Heart left ventricle (tissue), 16 donors: ENCODE measurements at regions not wholly inside any gene's neighbourhood (a gene's known extent, or its start where the extent isn't known, plus 50 kb on each side); places are given as distances from the start of the nearest gene placed in this dataset.

ENCODE experiments used
- ATAC-seq, 4 donors: fragments of 200-7000 bp; cut with Tn5 transposase; one replicate each; pipeline ENCODE4 v1.9.1; 2020 to 2022; ENCODE audit warnings: moderate library complexity in 4 of 4, mild to moderate bottlenecking in 3 of 4, moderate number of reproducible peaks in 1 of 4
- DNase-seq, 5 donors: peaks; one replicate each; pipeline ENCODE4 v3.0.0-alpha.2; 2020
- H3K27ac ChIP-seq, 12 donors: fragments of 200-600 bp; sonication (generic) in 4 of 12; one replicate each; pipeline versions ENCODE4 v1.5.0 to v1.8.0; 2016 to 2022; ENCODE audit warnings: mild to moderate bottlenecking in 2 of 12
- H3K27me3 ChIP-seq, 9 donors: fragments of 200-600 bp; sonication (generic) in 2 of 9; one replicate each; pipeline versions ENCODE4 v1.5.1 to v1.8.0; 2016 to 2022; ENCODE audit warnings: mild to moderate bottlenecking in 3 of 9
- H3K36me3 ChIP-seq, 9 donors: fragments of 200-600 bp; sonication (generic) in 2 of 9; one replicate each; pipeline versions ENCODE4 v1.5.0 to v1.8.0; 2018 to 2022; ENCODE audit warnings: mild to moderate bottlenecking in 2 of 9
- H3K4me1 ChIP-seq, 12 donors: fragments of 200-600 bp; sonication (generic) in 4 of 12; one replicate each; pipeline versions ENCODE4 v1.5.0 to v1.8.0; 2016 to 2022; ENCODE audit warnings: mild to moderate bottlenecking in 3 of 12
- H3K4me3 ChIP-seq, 12 donors: fragments of 200-600 bp; sonication (generic) in 4 of 12; one replicate each; pipeline versions ENCODE4 v1.5.0 to v1.8.0; 2017 to 2022; ENCODE audit warnings: mild to moderate bottlenecking in 9 of 12, moderate library complexity in 4 of 12
- H3K9me3 ChIP-seq, 12 donors: fragments of 200-600 bp; sonication (generic) in 4 of 12; one replicate each; pipeline versions ENCODE4 v1.5.0 to v1.8.0; 2016 to 2022; ENCODE audit warnings: mild to moderate bottlenecking in 1 of 12
- POLR2A ChIP-seq, 2 donors: fragments of 450-650 bp; IDR thresholded peaks; one replicate each; pipeline ENCODE4 v1.6.1; 2017; ENCODE audit warnings: antibody characterized with exemption in 2 of 2, mild to moderate bottlenecking in 2 of 2, moderate library complexity in 2 of 2
- WGBS, 4 donors: extraction: QIAGEN DNeasy Blood & Tissue Kit in 2 of 4; methylation state at CpG; one replicate each; pipeline versions ENCODE4 v1.1.5 to v1.1.7; 2013 to 2018; 5-methylcytosine and 5-hydroxymethylcytosine counted together
- intact Hi-C, 10 donors: fragments of 100-400 bp; cut with DNase I; formaldehyde crosslinking; loops; one replicate each; pipeline versions ENCODE4 v1.11.1 to v1.14.2; 2022
- TF ChIP-seq, protein P1 (sequence below), 12 donors: fragments of 200-600 bp; sonication (generic) in 4 of 12; IDR thresholded peaks; one replicate each; pipeline versions ENCODE4 v1.5.0 to v1.8.0; 2018 to 2022; ENCODE audit warnings: antibody characterized with exemption in 12 of 12, mild to moderate bottlenecking in 5 of 12
- donor health status: ischemic (EF 13 %, LVEDD 7.1; RV severe dilation, severe dysfunction).
- donor health status: healthy with polysubstance abuse.
- donor health status: DM: no; HTN: yes; CAD: no.
- donor health status: DM: no; HTN: no; CAD: no.
- donor health status: ischemic (EF 25% LVEDD 6.9; RV normal size, moderate dysfunction).
- donor health status: ischemic (EF 25% LVEDD 5.7; RV mildly dilated, moderate dysfunction).
- donor health status: healthy.
- donor health status: DM: yes; HTN: yes; CAD: no.
- donor health status: ischemic (EF 35%, LVEDD 5.7; RV mildly dilated, moderate dysfunction).
- donor health status: nonischemic (EF 11% LVEDD 7.7; RV severe dilation, severe dysfunction).
- donor health status: DM: yes; HTN: yes; CAD: no.
- donor health status: PGD.
- donor health status: ischemic (EF 29% LVEDD 5.4; RV normal size, mild dysfunction).
- donor health status: nonischemic (EF 23%, LVEDD 6.1; RV moderate dilation, normal function).

DNA sequence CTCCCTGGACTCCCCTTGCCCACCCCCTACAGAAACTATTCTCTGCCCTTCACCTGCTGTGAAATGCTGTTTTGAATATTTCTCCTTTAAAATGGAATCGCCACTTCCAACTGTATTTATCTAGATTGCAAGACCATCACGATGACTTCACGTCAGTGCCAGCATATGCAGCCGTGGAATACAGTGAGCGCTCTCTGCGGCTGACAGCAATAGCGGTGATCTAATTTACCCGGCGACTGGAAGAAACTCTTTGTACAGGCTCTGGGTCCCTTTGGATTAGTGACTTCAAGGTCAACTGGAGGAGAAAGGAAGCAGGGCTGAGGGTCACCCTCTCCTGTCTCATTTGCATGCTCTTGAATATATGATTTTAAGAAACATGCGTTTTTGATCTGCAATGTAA is 192.0 kb downstream of the IRX1 start:
- intact Hi-C loops, result no loop called here
- ATAC-seq (no peak), DNase-seq (no peak)
- Histone ChIP-seq H3K4me1 (no peaks in the 10 kb centered on the region), H3K36me3 (no peaks in the 10 kb centered on the region), H3K9me3 (no peaks in the 10 kb centered on the region), H3K4me3 (no peak overlapping the region), H3K27me3 (peaks cover 0 to 3% (median 0%) of the 10 kb centered on the region in 9 donors), H3K27ac (no peak overlapping the region)
- TF ChIP-seq POLR2A (IDR thresholded peaks at IDR 0.05), result no peak
- TF ChIP-seq, protein P1, sequence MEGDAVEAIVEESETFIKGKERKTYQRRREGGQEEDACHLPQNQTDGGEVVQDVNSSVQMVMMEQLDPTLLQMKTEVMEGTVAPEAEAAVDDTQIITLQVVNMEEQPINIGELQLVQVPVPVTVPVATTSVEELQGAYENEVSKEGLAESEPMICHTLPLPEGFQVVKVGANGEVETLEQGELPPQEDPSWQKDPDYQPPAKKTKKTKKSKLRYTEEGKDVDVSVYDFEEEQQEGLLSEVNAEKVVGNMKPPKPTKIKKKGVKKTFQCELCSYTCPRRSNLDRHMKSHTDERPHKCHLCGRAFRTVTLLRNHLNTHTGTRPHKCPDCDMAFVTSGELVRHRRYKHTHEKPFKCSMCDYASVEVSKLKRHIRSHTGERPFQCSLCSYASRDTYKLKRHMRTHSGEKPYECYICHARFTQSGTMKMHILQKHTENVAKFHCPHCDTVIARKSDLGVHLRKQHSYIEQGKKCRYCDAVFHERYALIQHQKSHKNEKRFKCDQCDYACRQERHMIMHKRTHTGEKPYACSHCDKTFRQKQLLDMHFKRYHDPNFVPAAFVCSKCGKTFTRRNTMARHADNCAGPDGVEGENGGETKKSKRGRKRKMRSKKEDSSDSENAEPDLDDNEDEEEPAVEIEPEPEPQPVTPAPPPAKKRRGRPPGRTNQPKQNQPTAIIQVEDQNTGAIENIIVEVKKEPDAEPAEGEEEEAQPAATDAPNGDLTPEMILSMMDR (IDR thresholded peaks at IDR 0.05), result no peak
- WGBS, 4 donors, result 43 to 60% (median 48%) methylated on average over 10 of the region's 10 CpGs

DNA sequence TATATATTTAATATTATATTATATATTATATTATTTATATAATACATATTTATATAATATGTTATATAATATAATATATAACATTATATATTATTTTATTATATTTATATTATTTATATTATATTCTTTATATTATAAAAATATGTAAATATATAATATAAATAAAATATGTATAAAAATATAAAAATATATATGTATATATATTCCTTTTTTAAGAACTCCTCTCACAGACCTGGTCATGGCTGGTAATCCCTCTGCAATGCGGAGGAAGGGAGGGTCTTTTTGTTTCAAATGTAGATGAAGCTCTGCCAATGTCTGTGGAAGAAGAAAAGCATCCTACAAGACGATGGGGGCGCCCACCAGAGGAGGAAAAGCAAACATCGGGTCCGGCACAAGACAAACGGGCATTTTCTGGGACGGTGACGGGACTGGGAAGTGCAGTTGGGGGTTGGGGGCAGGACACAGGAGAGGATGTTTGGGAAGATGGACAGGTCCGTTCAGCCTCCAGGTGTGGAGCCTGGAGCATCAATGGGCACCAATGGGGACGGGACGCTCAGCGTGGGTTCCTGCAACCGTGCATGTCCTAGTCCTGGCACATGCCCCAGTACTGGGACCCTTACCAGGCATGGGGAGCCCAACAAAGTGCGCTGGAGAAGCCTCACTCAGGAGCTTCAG is 194.0 kb downstream of the IRX1 start:
- 68 to 80% (median 73%) methylated on average over 14 of the region's 14 CpGs for WGBS, 4 donors
- Histone ChIP-seq H3K4me3 (no peak overlapping the region), H3K27ac (no peak overlapping the region), H3K27me3 (peaks cover 0 to 3% (median 0%) of the 10 kb centered on the region in 9 donors), H3K4me1 (no peaks in the 10 kb centered on the region), H3K9me3 (no peaks in the 10 kb centered on the region), H3K36me3 (no peaks in the 10 kb centered on the region)
- TF ChIP-seq POLR2A (IDR thresholded peaks at IDR 0.05), result no peak
- TF ChIP-seq, protein P1 (IDR thresholded peaks at IDR 0.05), result no peak
- no peak for ATAC-seq
- no peak for DNase-seq
- intact Hi-C loops, result no loop called here

DNA sequence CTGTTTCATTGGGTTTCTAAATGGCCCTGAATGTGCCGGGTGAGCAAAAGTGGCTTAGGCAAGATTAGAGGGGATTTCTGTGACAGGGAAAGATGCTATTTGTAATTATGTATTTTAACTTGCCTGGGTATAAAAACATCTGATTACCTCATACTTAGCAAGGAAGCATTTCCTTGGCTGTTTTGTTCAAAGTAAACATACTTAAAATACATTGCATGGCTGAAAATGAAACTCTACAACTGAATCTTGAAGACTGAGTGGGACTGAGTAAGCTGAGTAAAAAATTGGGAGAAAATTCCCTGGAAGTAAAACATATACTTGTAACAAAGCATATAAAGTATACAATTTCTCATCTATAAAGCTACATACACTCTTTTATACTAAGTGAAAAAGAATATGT is 197.5 kb downstream of the IRX1 start:
- WGBS, 4 donors, result 60 to 82% (median 73%) methylated on average over 1 of the region's 1 CpG
- ATAC-seq, result no peak
- H3K27ac ChIP-seq, result no peak overlapping the region
- no peaks in the 10 kb centered on the region for H3K9me3 ChIP-seq
- intact Hi-C loops, result no loop called here
- H3K36me3 ChIP-seq, result no peaks in the 10 kb centered on the region
- TF ChIP-seq POLR2A (IDR thresholded peaks at IDR 0.05), result no peak
- TF ChIP-seq, protein P1 (IDR thresholded peaks at IDR 0.05), result no peak
- H3K4me3 ChIP-seq, result no peak overlapping the region
- H3K4me1 ChIP-seq, result no peaks in the 10 kb centered on the region
- DNase-seq, result no peak
- peaks cover 0 to 3% (median 0%) of the 10 kb centered on the region in 9 donors for H3K27me3 ChIP-seq

DNA sequence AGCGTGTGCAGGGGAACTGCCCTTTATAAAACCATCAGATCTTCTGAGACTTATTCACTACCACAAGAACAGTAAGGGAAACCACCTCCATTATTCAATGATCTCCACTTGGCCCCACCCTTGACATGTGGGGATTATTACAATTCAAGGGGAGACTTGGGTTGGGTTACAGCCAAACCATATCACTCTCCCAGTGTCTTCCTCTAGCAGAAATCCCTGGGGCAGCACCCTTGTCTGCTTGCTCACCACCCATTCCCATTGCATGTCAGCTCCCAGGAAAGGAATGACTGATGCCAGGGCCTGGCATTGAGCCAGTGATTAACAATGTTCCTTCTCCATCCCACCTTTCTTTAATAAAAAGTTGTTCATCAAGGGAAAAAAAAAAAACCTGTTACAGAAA is 199.0 kb downstream of the IRX1 start:
- no peaks in the 10 kb centered on the region for H3K4me1 ChIP-seq
- 86 to 100% (median 94%) methylated on average over 1 of the region's 1 CpG for WGBS, 4 donors
- no peaks in the 10 kb centered on the region for H3K36me3 ChIP-seq
- peaks cover 0 to 4% (median 0%) of the 10 kb centered on the region in 12 donors for H3K9me3 ChIP-seq
- H3K27me3 ChIP-seq, result peaks cover 0 to 3% (median 0%) of the 10 kb centered on the region in 9 donors
- H3K4me3 ChIP-seq, result no peak overlapping the region
- ATAC-seq (no peak), DNase-seq (no peak)
- no peak overlapping the region for H3K27ac ChIP-seq
- no peak for TF ChIP-seq POLR2A (IDR thresholded peaks at IDR 0.05)
- TF ChIP-seq, protein P1 (IDR thresholded peaks at IDR 0.05), result no peak
- intact Hi-C loops, result no loop called here
